Neural cell (in vitro differentiated cells): ENCODE measurements at regions not wholly inside any gene's neighbourhood (a gene's known extent, or its start where the extent isn't known, plus 50 kb on each side); places are given as distances from the start of the nearest gene placed in this dataset.

ENCODE experiments used
- EP300 ChIP-seq: fragments of 450-650 bp; conservative IDR thresholded peaks from 2 replicates; pipeline ENCODE4 v1.6.1; 2014; ENCODE audit warnings: antibody characterized with exemption, mild to moderate bottlenecking, moderate library complexity; ENCODE audit not compliant: poor library complexity, severe bottlenecking
- EZH2 ChIP-seq: fragments of 200-600, 300-800 bp; shearing (Covaris generic), sonication (generic); IDR thresholded peaks from 2 replicates; pipeline ENCODE4 v1.6.1; 2014; ENCODE audit warnings: antibody characterized with exemption, low read length, borderline replicate concordance, mild to moderate bottlenecking; ENCODE audit not compliant: insufficient read depth, poor library complexity, severe bottlenecking
- MXI1 ChIP-seq: fragments of 450-650 bp; conservative IDR thresholded peaks from 2 replicates; pipeline ENCODE4 v1.6.1; 2014; ENCODE audit warnings: antibody characterized with exemption, mild to moderate bottlenecking; ENCODE audit not compliant: poor library complexity, severe bottlenecking
- POLR2AphosphoS5 ChIP-seq: IDR thresholded peaks from 2 replicates; pipeline ENCODE4 v1.6.1; 2012
- RAD21 ChIP-seq: fragments of 450-650 bp; conservative IDR thresholded peaks from 2 replicates; pipeline ENCODE4 v1.6.1; 2014; ENCODE audit warnings: antibody characterized with exemption, mild to moderate bottlenecking, moderate library complexity
- REST ChIP-seq: IDR thresholded peaks from 2 replicates; pipeline ENCODE4 v1.6.1; 2012; ENCODE audit warnings: borderline replicate concordance
- SMC3 ChIP-seq: fragments of 450-650 bp; conservative IDR thresholded peaks from 2 replicates; pipeline ENCODE4 v1.6.1; 2014; ENCODE audit warnings: antibody characterized with exemption, mild to moderate bottlenecking, moderate library complexity; ENCODE audit not compliant: poor library complexity
- TF ChIP-seq, protein P1 (sequence below): fragments of 450-650 bp; IDR thresholded peaks from 2 replicates; pipeline ENCODE4 v1.5.1; 2014; ENCODE audit warnings: antibody characterized with exemption, mild to moderate bottlenecking, moderate library complexity; ENCODE audit not compliant: poor library complexity, severe bottlenecking

GRCh38 chr18:59993560-59993959 is 93.8 kb downstream of the PMAIP1 start:
- TF ChIP-seq RAD21 (no peak), MXI1 (no peak), EZH2 (no peak), EP300 (no peak), POLR2AphosphoS5 (no peak), SMC3 (no peak), REST (no peak)
- TF ChIP-seq, protein P1, sequence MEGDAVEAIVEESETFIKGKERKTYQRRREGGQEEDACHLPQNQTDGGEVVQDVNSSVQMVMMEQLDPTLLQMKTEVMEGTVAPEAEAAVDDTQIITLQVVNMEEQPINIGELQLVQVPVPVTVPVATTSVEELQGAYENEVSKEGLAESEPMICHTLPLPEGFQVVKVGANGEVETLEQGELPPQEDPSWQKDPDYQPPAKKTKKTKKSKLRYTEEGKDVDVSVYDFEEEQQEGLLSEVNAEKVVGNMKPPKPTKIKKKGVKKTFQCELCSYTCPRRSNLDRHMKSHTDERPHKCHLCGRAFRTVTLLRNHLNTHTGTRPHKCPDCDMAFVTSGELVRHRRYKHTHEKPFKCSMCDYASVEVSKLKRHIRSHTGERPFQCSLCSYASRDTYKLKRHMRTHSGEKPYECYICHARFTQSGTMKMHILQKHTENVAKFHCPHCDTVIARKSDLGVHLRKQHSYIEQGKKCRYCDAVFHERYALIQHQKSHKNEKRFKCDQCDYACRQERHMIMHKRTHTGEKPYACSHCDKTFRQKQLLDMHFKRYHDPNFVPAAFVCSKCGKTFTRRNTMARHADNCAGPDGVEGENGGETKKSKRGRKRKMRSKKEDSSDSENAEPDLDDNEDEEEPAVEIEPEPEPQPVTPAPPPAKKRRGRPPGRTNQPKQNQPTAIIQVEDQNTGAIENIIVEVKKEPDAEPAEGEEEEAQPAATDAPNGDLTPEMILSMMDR: no peak
